ENCODE measurements at regions not wholly inside any gene's neighbourhood (a gene's known extent, or its start where the extent isn't known, plus 50 kb on each side); places are given as distances from the start of the nearest gene placed in this dataset.

- Histone ChIP-seq H3K27ac (ENCODE audit: low read length in 2 of 2) (no peak overlapping the region), H3K4me2 (replicated peaks; ENCODE audit: low read depth, low read length, poor library complexity, severe bottlenecking) (no peak overlapping the region), H3K9me3 (ENCODE audit: control extremely low read depth in 1 of 3, control insufficient read depth in 2 of 3, insufficient read depth in 1 of 3, low read length in 2 of 3) (no peaks in the 10 kb centered on the region), H3K4me3 (ENCODE audit: control extremely low read depth in 1 of 5, extremely low read depth in 1 of 5, insufficient read depth in 1 of 5, low read depth in 2 of 5, low read length in 4 of 5) (no peak overlapping the region), H2AFZ (ENCODE audit: insufficient read depth, low read depth, low read length, poor library complexity, severe bottlenecking) (no peak overlapping the region), H3K79me2 (ENCODE audit: control insufficient read depth, insufficient read depth, low read length) (no peaks in the 10 kb centered on the region), H4K20me1 (ENCODE audit: control insufficient read depth, insufficient read depth, low read length, poor library complexity, severe bottlenecking) (no peaks in the 10 kb centered on the region), H3K36me3 (replicated peaks in 1 of 2; ENCODE audit: control extremely low read depth in 1 of 2, control insufficient read depth in 1 of 2, extremely low read depth in 1 of 2, insufficient read depth in 2 of 2, low read length in 1 of 2) (no peaks in the 10 kb centered on the region), H3K9ac (ENCODE audit: low read length) (no peak overlapping the region), H3K4me1 (ENCODE audit: control insufficient read depth in 2 of 2, insufficient read depth in 2 of 2, low read length in 2 of 2) (no peaks in the 10 kb centered on the region), H3K27me3 (replicated peaks in 1 of 4; ENCODE audit: control extremely low read depth in 1 of 4, control insufficient read depth in 3 of 4, insufficient read depth in 4 of 4, low read length in 3 of 4) (peaks cover 0 to 4% (median 1%) of the 10 kb centered on the region in 4 experiments)
- H3K4me3 Mint-ChIP-seq, result no peak overlapping the region
- ChIA-PET POLR2A (no interaction called here), CTCF (no interaction called here)
- no peak overlapping the region for H3K27ac Mint-ChIP-seq
- no CpG with 5 or more reads among the region's 1 CpG for WGBS (ENCODE audit: insufficient coverage)
- TF ChIP-seq EZH2 (IDR thresholded peaks at IDR 0.05; ENCODE audit: borderline replicate concordance, insufficient read depth, low read depth, low read length, poor library complexity, severe bottlenecking) (no peak), CTCF (IDR thresholded peaks at IDR 0.05) (no peak)
- DNase-seq (no peak), ATAC-seq (ENCODE audit: low read depth) (no peak)
- peaks cover 5% of the 10 kb centered on the region for H3K27me3 Mint-ChIP-seq
- no peaks in the 10 kb centered on the region for H3K9me3 Mint-ChIP-seq (ENCODE audit: insufficient read depth)
- intact Hi-C loops (cut with micrococcal nuclease), result loop anchor here (2.0 kb wide), 1 partner anchor 1523 kb away; no protein-coding TSS in a partner anchor
- H3K4me1 Mint-ChIP-seq, result no peaks in the 10 kb centered on the region
Measured at GRCh38 chr2:156891609-156892008, 365.9 kb upstream of the GALNT5 start.

GRCh38 chr2:156892467-156893281, 364.8 kb upstream of the GALNT5 start:
- Histone ChIP-seq H3K36me3 (replicated peaks in 1 of 2; ENCODE audit: control extremely low read depth in 1 of 2, control insufficient read depth in 1 of 2, extremely low read depth in 1 of 2, insufficient read depth in 2 of 2, low read length in 1 of 2) (no peaks in the 10 kb centered on the region), H3K27ac (ENCODE audit: low read length in 2 of 2) (no peak overlapping the region), H3K79me2 (ENCODE audit: control insufficient read depth, insufficient read depth, low read length) (no peaks in the 10 kb centered on the region), H3K9ac (ENCODE audit: low read length) (no peak overlapping the region), H3K4me1 (ENCODE audit: control insufficient read depth in 2 of 2, insufficient read depth in 2 of 2, low read length in 2 of 2) (no peaks in the 10 kb centered on the region), H3K27me3 (replicated peaks in 1 of 4; ENCODE audit: control extremely low read depth in 1 of 4, control insufficient read depth in 3 of 4, insufficient read depth in 4 of 4, low read length in 3 of 4) (peaks cover 0 to 4% (median 1%) of the 10 kb centered on the region in 4 experiments), H3K9me3 (ENCODE audit: control extremely low read depth in 1 of 3, control insufficient read depth in 2 of 3, insufficient read depth in 1 of 3, low read length in 2 of 3) (no peaks in the 10 kb centered on the region), H3K4me2 (replicated peaks; ENCODE audit: low read depth, low read length, poor library complexity, severe bottlenecking) (no peak overlapping the region), H4K20me1 (ENCODE audit: control insufficient read depth, insufficient read depth, low read length, poor library complexity, severe bottlenecking) (no peaks in the 10 kb centered on the region), H2AFZ (ENCODE audit: insufficient read depth, low read depth, low read length, poor library complexity, severe bottlenecking) (peak overlapping the region; percentile 41), H3K4me3 (ENCODE audit: control extremely low read depth in 1 of 5, extremely low read depth in 1 of 5, insufficient read depth in 1 of 5, low read depth in 2 of 5, low read length in 4 of 5) (no peak overlapping the region)
- DNase-seq (peak; percentile 17), ATAC-seq (ENCODE audit: low read depth) (no peak)
- POLR2A ChIA-PET, result no interaction called here
- peak; percentile 39 for TF ChIP-seq CTCF (IDR thresholded peaks at IDR 0.05)
- TF ChIP-seq EZH2 (IDR thresholded peaks at IDR 0.05; ENCODE audit: borderline replicate concordance, insufficient read depth, low read depth, low read length, poor library complexity, severe bottlenecking), result no peak
- WGBS (ENCODE audit: insufficient coverage), result 11% methylated on average over 10 of the region's 14 CpGs
- peaks cover 8% of the 10 kb centered on the region for H3K27me3 Mint-ChIP-seq
- no peak overlapping the region for H3K4me3 Mint-ChIP-seq
- no peaks in the 10 kb centered on the region for H3K4me1 Mint-ChIP-seq
- H3K9me3 Mint-ChIP-seq (ENCODE audit: insufficient read depth), result no peaks in the 10 kb centered on the region
- CTCF ChIA-PET, result no interaction called here
- H3K27ac Mint-ChIP-seq, result no peak overlapping the region
- intact Hi-C loops (cut with micrococcal nuclease), result loop anchor here (2.0 kb wide), 1 partner anchor 1524 kb away; no protein-coding TSS in a partner anchor

Data from B cell (primary cell).